ENCODE measurements at regions not wholly inside any gene's neighbourhood (a gene's known extent, or its start where the extent isn't known, plus 50 kb on each side); places are given as distances from the start of the nearest gene placed in this dataset.

GRCh38 chr7:41145656-41146055 lies 557.2 kb downstream of the INHBA start:
- H2BK20ac ChIP-seq (ENCODE audit: low read depth, low read length, poor library complexity, severe bottlenecking) = no peak overlapping the region
- no peak overlapping the region for H3K27ac ChIP-seq (ENCODE audit: insufficient read length, low read depth, low read length)
- no peak overlapping the region for H2AK5ac ChIP-seq (ENCODE audit: insufficient read length, low read length)
- H4K8ac ChIP-seq (replicated peaks; ENCODE audit: insufficient read length, low read depth, low read length) = no peak overlapping the region
- Mint-ChIP-seq H3K27me3 (ENCODE audit: low read depth) (no peaks in the 10 kb centered on the region), H3K9me3 (no peaks in the 10 kb centered on the region), H3K27ac (no peak overlapping the region; a peak in 1 of 7 replicates), H3K4me3 (no peak overlapping the region), H3K36me3 (ENCODE audit: insufficient read depth in 1 of 3, low read depth in 3 of 3) (no peaks in the 10 kb centered on the region), H3K4me1 (peaks cover 0 to 7% of the 10 kb centered on the region in 2 experiments; a peak in 2 of 4 replicates)
- H3K9ac ChIP-seq (ENCODE audit: extremely low read depth, insufficient read length, low read length) = no peak overlapping the region
- H3K4me2 ChIP-seq (ENCODE audit: insufficient read depth, insufficient read length, low read length) = no peak overlapping the region
- H2BK120ac ChIP-seq (ENCODE audit: low read depth, low read length, poor library complexity, severe bottlenecking) = no peak overlapping the region
- no CpG with 5 or more reads among the region's 3 CpGs for WGBS (ENCODE audit: extremely low coverage, insufficient read length, low lambda C conversion rate)
- no peak overlapping the region for H3K14ac ChIP-seq (ENCODE audit: insufficient read depth, low read length)
- no peaks in the 10 kb centered on the region for H4K20me1 ChIP-seq (ENCODE audit: control insufficient read depth, insufficient read depth, insufficient read length)
- DNase-seq = no peak
- no peak overlapping the region for H2BK12ac ChIP-seq (ENCODE audit: insufficient read length, low read depth, low read length)
- H3K27me3 ChIP-seq (ENCODE audit: insufficient read depth, low read length) = no peaks in the 10 kb centered on the region
- H4K91ac ChIP-seq (ENCODE audit: insufficient read length, low read depth, low read length) = no peak overlapping the region
- no peak overlapping the region for H2BK15ac ChIP-seq (ENCODE audit: low read depth, low read length)
- no peaks in the 10 kb centered on the region for H3K79me1 ChIP-seq (ENCODE audit: insufficient read depth, low read depth, low read length, poor library complexity, severe bottlenecking)
- H3K79me2 ChIP-seq (ENCODE audit: insufficient read depth, low read length) = no peaks in the 10 kb centered on the region
- no peak overlapping the region for H4K5ac ChIP-seq (ENCODE audit: insufficient read length, low read depth, low read length)
- H3K23me2 ChIP-seq (ENCODE audit: insufficient read length, low read depth, low read length, poor library complexity, severe bottlenecking) = no peaks in the 10 kb centered on the region
- no peak overlapping the region for H3T11ph ChIP-seq (ENCODE audit: low read length)
- H3K4me1 ChIP-seq (ENCODE audit: insufficient read depth, low read length) = peaks cover 3% of the 10 kb centered on the region; the same call in 1 of the 2 replicates
- no peak for TF ChIP-seq CTCF (conservative IDR thresholded peaks at IDR 0.05)
- no peak overlapping the region for H3K56ac ChIP-seq (ENCODE audit: insufficient read length, low read depth, low read length)
- H3K18ac ChIP-seq (ENCODE audit: insufficient read length, low read depth, low read length) = no peak overlapping the region
- no peak overlapping the region for H3K4ac ChIP-seq (ENCODE audit: low read depth, low read length)
- H2AFZ ChIP-seq (ENCODE audit: low read length) = no peak overlapping the region
- no peak overlapping the region for H2BK5ac ChIP-seq (ENCODE audit: insufficient read length, low read length)
- H3K9me3 ChIP-seq (ENCODE audit: control insufficient read depth, low read depth, low read length) = no peaks in the 10 kb centered on the region
- H3K23ac ChIP-seq (ENCODE audit: insufficient read length, low read depth, low read length) = no peak overlapping the region

All from H9 (cell line).